HL-60/S4 treated with phorbol 12-myristate 13-acetate at 8.2 ng/mL for 4 days and 3 days (cell line): ENCODE measurements at regions not wholly inside any gene's neighbourhood (a gene's known extent, or its start where the extent isn't known, plus 50 kb on each side); places are given as distances from the start of the nearest gene placed in this dataset.
"Not testable (repeated sequence)": the region's sequence is repeated elsewhere in the genome, so short reads cannot be mapped to it uniquely, and the experiment has no call there.

ENCODE experiments used
- in situ Hi-C: fragments of 300-500 bp; cut with MboI; formaldehyde crosslinking; loops from 2 replicates; pipeline ENCODE4 v1.15.0; 2022; ENCODE audit warnings: low sequenced_read_pairs

DNA sequence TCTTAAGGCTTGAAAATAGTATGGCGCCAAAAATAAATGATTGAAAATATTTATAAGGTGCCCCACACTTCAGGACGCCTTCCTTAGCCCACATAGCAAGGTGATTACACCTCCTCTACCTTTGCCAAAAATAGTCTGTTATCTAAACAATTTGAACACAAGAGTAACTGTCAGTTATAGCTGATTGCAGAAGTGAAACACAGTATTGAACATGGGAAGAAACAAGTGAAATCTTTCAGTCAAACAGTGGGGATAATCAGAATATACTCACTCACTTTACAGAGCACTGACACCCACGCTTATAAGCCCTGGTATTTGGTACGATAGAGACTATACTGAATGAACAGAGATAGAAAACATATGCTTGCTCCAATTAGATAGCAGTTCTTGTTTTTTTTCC lies 203.1 kb downstream of the RAB38 start:
- in situ Hi-C loops: no loop called here

DNA sequence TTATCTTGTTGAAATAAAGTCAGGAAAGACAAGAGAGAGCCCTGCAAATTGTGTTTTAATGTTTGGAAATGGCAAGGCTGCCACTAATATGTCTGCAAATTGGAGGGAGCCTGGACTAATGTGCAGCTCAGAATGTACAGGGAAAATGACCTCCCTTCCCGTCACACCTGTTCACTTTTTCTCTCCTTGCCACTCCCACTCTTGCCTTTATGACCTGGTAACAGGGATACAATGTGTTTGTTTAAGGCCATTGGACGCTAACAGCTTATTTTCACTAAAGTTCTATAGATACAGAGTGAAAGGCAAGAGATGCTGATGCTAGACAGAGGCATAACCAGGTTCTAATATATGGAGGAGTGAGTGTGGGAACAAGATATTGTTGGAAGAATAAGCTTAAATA lies 203.9 kb downstream of the RAB38 start:
- in situ Hi-C loops: no loop called here

DNA sequence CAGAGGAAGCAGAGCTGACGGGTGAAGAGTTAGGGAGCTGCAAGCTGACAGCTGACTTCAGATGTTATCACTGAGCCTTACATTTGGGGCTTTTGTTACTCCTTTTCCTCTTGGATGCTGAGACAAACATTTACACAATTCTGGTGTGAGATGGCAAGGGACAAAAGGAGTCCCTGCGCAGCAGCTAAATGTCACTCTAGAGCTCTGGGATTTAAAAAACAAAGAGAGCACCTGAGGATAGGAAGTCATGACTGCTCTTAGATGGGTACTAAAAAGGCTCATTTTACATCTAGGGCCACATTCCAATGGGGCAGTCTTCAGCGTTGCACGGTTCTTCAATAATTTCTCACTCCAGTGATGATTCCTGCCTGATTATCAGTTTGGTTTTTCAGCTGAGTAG lies 204.5 kb downstream of the RAB38 start:
- in situ Hi-C loops: no loop called here

DNA sequence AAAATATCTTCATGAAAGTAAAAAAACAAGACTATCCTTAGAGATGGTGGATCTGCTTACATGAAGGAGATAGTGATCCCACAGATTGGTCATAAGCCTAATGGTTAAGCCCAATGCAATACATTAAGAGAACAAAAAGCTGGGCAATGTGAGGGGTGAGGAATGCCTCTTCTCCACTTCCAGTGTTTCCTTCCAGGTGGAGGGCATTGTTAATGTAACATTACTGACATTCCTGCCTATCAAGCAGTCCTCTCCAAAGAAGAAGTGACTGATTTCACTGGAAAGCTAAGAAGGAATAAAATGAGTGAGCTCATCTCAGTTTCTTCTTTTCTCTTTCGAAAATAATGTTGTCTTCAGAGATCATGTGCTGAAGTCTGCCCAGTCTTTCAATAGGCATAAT lies 207.8 kb downstream of the RAB38 start:
- in situ Hi-C loops: no loop called here

DNA sequence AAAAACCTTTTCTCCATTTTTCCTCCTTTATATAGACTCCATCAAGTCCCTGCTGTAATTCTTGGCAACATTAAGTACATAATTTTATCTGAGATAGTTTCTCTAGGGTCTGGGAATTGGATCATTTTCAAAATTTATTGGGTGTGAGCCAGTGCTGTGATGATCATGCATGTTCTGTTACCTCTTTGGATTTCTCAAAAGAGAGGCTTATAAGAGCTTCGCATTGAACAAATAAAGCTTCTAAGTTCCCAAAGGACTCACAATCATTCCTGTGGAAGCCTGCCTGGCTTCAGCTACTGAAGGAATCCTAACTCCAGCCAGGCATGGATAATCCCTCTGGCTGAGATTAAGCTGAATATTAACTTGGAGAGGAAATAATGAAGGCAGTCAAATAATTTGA lies 208.5 kb downstream of the RAB38 start:
- in situ Hi-C loops: no loop called here

DNA sequence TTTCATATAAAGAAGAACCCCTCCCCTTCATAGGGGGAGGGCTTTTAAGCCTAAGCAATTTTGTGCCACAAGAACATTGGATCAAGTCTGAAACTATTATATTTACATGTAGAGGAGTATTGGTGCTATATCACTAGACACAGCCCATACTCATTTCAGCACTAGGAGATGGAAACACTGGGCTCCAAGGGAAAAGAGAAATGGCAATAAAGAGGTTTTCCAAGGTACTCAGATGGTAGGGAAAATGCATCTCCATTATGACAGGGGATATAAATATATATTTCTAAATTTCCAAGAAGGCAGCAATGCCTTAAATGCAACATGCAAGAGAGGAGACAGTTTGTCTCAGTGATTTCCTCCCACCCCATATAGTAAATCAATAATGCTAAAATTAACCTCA lies 209.0 kb downstream of the RAB38 start:
- in situ Hi-C loops: no loop called here

DNA sequence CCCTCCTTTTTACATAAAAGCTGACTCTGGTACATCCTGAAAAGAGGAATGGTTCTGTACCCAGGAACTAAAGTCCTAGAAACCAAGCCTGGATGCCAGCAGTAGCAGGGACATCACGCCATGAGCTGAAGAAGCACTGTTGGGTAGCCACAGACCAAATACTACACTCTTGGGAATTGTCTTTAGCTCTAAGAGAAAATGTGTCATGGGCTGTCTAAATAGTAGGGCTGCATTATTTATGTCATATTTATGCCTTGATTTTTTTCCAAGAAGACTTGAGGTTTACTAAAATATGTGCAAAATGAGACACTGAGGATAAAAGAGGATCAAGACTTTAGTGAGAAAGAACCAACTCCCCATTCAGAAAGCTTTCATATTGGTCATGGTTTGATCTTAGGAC lies 213.6 kb downstream of the RAB38 start:
- in situ Hi-C loops: no loop called here

DNA sequence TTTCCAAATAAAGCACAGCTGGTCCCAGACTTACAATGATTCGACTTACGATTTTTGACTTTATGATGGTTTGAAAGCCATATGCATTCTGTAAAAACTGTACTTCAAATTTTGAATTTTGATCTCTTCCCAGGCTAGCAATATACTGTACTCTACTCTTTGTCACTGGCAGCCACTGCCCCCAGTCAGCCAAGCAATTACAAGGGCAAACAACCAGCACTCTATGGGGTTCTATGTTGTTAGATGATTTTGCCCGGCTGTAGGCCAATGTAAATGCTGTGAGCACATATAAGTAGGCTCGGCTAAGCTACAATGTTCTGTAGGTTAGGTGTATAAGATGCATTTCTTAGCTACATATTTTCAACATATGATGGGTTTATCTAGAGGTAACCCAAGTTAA lies 217.3 kb downstream of the RAB38 start:
- in situ Hi-C loops: no loop called here

DNA sequence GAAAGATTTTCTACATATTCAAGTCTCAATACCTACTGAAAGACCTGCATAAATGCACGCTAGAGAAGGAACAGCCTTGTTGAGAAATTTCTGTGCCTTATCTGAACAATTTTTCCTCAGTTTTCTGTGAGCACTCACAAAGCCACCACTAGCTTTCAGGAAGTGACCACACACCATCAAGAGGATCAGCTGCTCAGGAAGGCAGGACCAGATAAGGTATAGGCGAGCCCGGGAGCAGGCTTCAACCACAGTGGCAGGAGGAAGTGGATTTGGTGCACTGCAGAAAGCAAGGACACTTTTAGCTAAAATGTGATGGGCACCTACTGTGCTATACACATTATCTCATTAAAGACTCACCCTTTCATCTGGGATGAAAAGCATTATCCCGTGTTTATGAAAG lies 220.8 kb downstream of the RAB38 start:
- in situ Hi-C loops: no loop called here

DNA sequence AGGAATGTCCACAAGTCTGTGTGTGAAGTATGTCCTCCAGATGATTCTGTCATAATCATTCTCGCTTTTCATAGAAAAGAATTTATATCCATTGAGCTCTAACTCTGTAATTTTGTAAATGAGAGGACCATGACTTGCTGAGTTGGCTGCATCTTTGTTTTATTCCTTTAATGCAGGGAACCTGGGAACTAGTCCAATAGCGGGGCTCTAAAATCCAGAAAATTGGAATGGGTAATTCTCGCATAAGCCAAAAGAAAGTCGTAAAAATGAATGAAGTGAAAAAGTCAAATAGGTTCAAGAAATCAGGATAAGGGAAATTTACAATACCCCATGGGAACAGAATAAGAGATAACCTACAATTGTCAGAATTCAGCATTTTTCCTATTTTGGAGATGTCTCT lies 232.5 kb downstream of the RAB38 start:
- in situ Hi-C loops: no loop called here

DNA sequence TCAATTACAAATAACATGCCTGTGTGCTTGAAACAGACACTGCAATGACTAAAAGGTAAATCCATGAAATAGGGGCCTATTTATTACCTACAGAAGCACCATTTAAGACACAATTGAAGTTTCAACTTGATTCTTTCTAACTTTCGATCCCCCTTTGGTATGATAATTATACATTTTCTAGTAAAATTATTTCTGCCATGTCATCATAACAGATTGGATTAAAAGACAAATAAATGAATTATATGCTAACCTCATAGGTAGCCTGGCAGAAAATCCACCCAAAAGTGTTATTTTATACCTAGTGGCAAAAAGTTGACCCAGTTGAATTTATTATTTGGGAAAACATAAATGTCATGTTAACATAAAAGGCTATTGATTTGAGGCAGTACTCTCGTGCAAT lies 241.1 kb downstream of the RAB38 start:
- in situ Hi-C loops: no loop called here

DNA sequence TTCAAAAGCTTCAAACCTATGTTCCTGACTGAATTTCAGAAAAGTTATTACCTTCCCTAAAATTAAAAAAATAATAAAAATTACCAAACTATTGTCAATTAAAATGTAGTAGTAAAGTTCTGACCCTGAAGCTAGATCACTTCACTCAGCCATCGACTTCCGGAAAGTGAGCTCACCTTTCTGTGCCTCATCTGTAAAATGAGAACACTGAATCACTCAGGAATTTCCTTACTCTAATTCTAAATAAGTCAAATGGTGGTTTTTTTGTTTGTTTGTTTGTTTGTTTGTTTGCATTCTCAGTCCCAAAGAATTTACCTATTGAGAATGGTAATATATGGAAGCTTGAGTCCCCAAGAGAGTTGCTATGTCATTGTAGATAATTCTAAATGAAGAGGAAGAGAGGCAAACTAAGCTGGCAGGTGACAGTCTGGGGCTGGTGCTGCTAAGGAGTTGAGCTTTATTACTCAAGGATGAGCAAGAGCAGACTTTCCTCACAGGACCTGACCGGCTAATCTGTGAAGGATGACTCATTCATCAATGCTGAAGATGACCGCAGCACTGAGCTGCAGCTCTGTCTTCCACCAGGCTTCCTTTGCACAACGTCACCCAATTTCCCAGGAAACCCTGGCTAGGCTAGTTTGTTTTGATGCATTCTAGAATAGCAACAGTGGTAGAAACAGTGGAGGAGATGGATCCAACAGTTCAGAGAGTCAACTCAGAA lies 248.8 kb downstream of the RAB38 start:
- in situ Hi-C loops: no loop called here

DNA sequence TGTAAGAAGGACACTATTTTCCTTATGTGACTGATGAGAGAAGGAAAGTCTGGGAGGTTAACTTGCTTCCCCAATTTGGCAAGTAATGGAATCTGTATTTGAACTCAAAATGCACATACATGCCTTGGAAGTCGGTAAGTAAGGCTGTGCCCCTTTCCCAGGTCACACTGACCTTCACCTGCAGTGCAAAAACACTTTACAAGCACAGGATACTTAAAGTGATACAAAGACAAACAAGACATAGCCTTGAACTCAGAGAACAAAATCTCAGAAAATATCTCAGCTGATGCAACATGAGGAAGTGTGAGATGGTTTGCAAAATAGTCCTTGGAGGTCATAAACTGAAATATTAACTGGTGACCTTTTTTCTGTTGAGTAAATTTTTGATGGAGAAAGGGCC lies 251.1 kb downstream of the RAB38 start:
- in situ Hi-C loops: no loop called here

DNA sequence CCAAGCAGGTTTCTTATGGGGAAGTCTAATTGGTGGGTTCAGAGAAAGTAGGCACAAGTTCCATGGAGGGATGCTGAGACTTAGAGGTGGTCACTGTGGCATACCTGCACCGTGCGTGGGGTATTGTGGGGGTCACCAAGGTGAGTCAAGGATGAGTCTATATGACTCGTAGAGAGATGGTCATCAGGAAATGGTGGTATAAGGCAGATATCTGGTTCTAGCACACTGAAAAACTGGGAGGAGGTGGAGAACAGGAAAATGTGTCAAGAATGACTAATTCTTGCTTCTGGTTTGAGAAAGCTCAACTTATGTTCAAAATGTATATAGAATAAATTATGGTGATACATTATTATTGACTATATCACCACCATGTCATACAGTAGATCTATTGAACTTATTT lies 258.1 kb downstream of the RAB38 start:
- in situ Hi-C loops: no loop called here

DNA sequence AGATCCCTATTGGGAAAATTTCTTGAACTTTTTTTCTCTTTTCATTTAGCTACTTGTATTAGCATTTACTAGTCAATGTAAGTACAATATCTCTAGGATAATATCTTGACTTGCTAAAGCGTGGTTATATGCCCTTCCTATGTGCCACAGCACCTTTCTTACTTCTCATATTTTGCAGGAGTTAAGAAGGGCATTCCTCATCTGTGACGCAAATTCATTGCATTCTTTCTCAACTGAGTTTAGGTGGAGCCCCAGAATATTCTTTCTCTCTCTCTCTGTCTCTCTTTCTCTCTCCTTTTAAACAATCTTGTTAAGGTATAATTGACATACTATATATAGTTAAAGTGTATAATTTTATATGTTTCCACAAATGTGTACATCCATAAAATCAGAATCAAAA lies 266.1 kb downstream of the RAB38 start:
- in situ Hi-C loops: no loop called here

DNA sequence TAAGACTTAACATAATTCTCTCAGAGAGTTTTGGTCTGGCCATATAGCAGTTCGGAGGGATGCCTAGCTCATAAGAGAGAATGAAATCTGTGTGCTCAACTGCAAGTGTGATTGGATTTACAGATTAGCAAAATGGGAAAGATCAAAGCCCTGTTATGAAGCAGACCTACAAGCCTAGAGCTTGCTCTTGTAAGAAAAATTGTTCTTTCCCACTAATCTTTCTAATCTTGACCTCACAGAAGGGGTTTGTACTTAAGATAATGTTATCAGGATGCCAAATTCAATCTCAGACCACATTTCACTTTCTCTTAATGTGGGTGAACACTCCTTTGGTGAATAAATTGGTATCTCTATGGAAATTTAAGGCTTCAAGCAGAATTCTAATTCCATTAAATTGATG lies 267.2 kb downstream of the RAB38 start:
- in situ Hi-C loops: no loop called here

DNA sequence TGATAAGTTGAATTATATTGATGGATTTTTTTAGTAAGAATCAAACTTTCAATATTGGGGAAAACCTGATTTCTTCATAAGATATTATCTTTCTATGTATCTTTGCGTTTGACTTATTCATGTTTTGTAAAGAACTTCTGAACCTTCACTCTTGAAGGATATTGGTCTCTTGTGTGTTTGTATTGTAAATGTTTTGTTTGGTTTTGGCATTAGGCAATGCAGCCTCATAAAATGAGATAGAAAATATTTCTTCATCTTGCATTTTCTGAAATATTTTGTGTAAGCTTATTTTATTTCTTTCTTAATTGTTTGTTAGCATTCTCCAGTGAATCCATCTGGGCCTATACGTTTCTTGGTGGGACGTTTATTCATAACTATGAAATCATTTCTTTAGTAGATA lies 271.9 kb downstream of the RAB38 start:
- in situ Hi-C loops: no loop called here

DNA sequence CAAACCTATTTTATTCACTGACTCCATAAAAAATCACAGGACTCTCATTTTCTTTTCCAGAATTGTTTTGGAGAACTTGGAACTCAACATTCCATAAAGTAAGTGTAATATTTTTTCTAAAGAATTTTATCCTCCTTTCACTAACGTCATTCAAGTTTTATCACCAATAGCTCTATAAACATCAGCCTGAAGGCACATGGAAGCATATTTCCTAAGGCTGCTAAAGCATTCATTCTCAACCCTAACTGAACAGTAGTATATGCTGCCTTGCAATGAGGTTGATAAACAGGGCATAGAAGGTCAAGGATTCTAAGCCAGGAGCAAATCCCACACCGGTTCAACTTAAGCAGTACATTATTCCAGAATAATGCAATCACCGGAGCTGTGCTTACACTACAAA lies 273.9 kb downstream of the RAB38 start:
- in situ Hi-C loops: no loop called here

DNA sequence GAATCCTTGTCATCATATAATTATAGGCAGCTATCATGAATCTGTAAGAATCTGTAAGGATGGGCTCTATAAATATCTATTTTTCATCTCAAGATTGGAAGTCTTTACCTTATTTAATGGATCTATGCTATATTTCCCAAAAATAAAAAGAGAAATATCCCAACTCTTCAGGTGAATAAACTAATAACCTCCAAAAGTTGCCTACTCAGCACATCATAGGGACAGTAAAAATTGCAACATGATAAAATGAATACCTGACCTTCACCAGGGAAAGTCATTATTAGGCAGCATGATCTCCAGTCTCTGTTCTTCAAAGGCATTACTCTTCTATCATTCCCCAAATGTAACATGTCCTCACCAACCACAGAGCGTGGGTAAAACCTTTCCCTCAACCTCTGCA lies 277.3 kb downstream of the RAB38 start:
- in situ Hi-C loops: no loop called here

DNA sequence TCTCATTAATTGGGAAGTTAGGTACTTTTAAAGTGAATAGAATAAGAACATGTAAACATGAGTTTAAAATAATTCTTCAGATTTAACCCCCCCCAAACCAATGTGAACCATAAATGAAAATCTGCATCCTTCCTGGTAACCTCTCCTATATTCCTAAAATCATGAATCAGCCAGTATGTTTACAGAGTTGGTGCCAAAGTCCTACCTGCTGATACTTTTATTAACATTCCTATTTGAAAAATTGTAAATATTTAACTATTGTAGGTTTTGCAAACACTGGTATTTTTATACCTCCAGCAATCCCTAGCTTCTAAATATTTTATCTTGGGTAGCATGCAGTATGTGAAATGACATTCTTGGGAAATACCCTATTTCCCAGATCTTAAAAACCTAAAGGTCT lies 278.2 kb downstream of the RAB38 start:
- in situ Hi-C loops: no loop called here

DNA sequence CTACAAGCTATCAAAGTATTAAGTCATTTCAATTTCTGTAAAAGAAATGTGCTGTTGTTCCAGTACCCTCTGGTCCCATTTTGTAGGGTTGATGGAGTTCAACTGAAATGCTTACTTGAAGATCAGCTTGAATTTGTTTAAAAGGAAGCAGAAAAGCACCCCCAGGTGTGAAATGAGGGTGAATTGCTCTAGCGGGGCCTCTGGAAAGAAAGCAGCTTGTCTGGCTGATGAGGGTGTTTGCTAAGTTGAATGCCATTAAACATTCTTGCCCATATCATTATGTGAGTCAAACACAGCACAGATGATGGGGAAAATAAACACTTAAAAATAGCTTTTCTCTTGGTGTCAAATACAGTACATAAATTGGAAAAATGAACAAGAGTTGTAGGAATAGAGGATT lies 280.3 kb downstream of the RAB38 start:
- in situ Hi-C loops: no loop called here

DNA sequence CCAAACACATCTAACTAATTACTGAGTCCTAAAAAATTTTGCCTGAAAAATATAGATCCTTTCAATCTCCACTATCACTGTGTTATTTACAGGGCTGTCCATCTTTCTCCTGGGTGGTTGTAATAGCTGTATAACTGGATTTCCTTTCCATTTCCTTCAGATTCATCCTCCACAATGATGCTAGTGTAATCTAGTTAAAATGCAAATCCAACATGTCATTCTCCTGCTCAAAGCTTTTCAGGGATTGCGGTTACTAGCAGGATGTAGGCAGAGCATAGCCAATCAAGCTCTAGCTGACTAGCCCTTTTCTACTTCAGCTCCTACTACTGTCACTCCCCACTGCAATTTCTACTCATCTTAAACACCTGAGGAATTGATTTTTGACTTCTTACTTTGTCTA lies 283.0 kb downstream of the RAB38 start:
- in situ Hi-C loops: no loop called here

DNA sequence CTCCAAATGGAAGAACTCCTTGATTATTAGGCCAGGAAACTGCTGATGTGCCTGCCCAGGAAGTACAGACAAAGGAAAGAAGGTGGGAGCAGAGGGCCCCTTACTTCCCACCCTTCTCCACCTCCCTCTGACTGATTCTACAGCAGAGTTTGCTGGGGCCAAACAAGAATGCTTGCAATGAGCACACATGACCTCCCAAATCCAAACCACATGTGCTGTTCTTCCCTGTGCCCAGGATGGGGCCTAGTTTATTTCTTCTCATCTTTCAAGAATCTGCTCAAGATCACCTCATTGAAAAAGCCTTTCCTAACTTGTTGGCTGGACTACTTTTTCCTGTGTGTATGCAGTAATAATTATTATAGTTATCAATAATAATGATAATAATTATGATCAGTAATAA lies 286.1 kb downstream of the RAB38 start:
- in situ Hi-C loops: no loop called here

DNA sequence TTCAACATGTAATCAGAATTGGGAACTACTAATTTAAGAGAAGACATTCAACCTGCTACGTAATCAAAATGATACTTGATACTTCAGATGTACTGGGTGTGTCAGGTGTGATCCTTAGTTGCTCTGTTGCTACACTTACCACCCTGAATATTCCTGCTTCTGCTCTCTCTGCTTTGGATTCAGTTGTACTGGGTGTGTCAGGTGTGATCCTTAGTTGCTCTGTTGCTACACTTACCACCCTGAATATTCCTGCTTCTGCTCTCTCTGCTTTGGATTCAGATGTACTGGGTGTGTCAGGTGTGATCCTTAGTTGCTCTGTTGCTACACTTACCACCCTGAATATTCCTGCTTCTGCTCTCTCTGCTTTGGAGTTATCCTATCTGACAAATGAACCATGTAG lies 290.2 kb downstream of the RAB38 start:
- in situ Hi-C loops: not testable (repeated sequence)
